HepG2 (cell line): ENCODE measurements at regions not wholly inside any gene's neighbourhood (a gene's known extent, or its start where the extent isn't known, plus 50 kb on each side); places are given as distances from the start of the nearest gene placed in this dataset.

Source experiments
- EP300 ChIP-seq, 3 experiments: sonication (generic) in 1 of 3; formaldehyde crosslinking in 1 of 3; IDR thresholded peaks; 2 replicates each; pipeline versions ENCODE4 v1.5.1 to v1.6.1; 2011 to 2020; ENCODE audit warnings: low read depth in 2 of 3, low read length in 2 of 3, borderline replicate concordance in 1 of 3, improper control_type of control experiment in 1 of 3, mild to moderate bottlenecking in 1 of 3, missing genetic modification reagents in 1 of 3, moderate library complexity in 1 of 3
- GZF1 ChIP-seq: sonication (generic); formaldehyde crosslinking; IDR thresholded peaks from 2 replicates; pipeline ENCODE4 v1.5.1; 2020; ENCODE audit warnings: mild to moderate bottlenecking, missing genetic modification reagents
- RBFOX2 ChIP-seq: fragments of 200-400 bp; formaldehyde crosslinking; IDR thresholded peaks from 2 replicates; pipeline ENCODE4 v1.6.1; 2017; ENCODE audit warnings: low read depth, mild to moderate bottlenecking, low read length
- RFXAP ChIP-seq: sonication (generic); formaldehyde crosslinking; IDR thresholded peaks from 2 replicates; pipeline ENCODE4 v1.4.0; 2020; ENCODE audit warnings: missing genetic modification reagents, borderline replicate concordance
- SAFB2 ChIP-seq: sonication (generic); formaldehyde crosslinking; IDR thresholded peaks from 2 replicates; pipeline ENCODE4 v1.5.1; 2020; ENCODE audit warnings: missing genetic modification reagents, low read depth, mild to moderate bottlenecking, borderline replicate concordance
- ZFP1 ChIP-seq: IDR thresholded peaks from 2 replicates; pipeline ENCODE4 v1.6.1; 2016
- ZNF256 ChIP-seq: sonication (generic); formaldehyde crosslinking; conservative IDR thresholded peaks from 2 replicates; pipeline ENCODE4 v1.4.0; 2020; ENCODE audit warnings: missing genetic modification reagents
- ZNF296 ChIP-seq: sonication (generic); formaldehyde crosslinking; conservative IDR thresholded peaks from 2 replicates; pipeline ENCODE4 v1.5.0; 2020; ENCODE audit warnings: mild to moderate bottlenecking, missing genetic modification reagents
- ZNF33A ChIP-seq: sonication (generic); formaldehyde crosslinking; IDR thresholded peaks from 2 replicates; pipeline ENCODE4 v1.5.1; 2020; ENCODE audit warnings: missing genetic modification reagents, mild to moderate bottlenecking, moderate library complexity, borderline replicate concordance
- ZNF598 ChIP-seq: sonication (generic); formaldehyde crosslinking; IDR thresholded peaks from 2 replicates; pipeline ENCODE4 v1.5.1; 2020; ENCODE audit warnings: mild to moderate bottlenecking, missing genetic modification reagents, borderline replicate concordance
- ZNF761 ChIP-seq: sonication (generic); formaldehyde crosslinking; conservative IDR thresholded peaks from 2 replicates; pipeline ENCODE4 v1.4.0; 2020; ENCODE audit warnings: mild to moderate bottlenecking, missing genetic modification reagents
- TF ChIP-seq, protein P1 (sequence below): sonication (generic); formaldehyde crosslinking; IDR thresholded peaks from 2 replicates; pipeline ENCODE4 v1.4.0; 2020; ENCODE audit warnings: missing genetic modification reagents, borderline replicate concordance
- TF ChIP-seq, protein P2 (sequence below): sonication (generic); formaldehyde crosslinking; IDR thresholded peaks from 2 replicates; pipeline ENCODE4 v1.5.1; 2020; ENCODE audit warnings: mild to moderate bottlenecking, missing genetic modification reagents, moderate library complexity
- TF ChIP-seq, protein P3 (sequence below): sonication (generic); formaldehyde crosslinking; IDR thresholded peaks from 2 replicates; pipeline ENCODE4 v1.5.1; 2020; ENCODE audit warnings: missing genetic modification reagents, mild to moderate bottlenecking, borderline replicate concordance
- TF ChIP-seq, protein P4 (sequence below): sonication (generic); formaldehyde crosslinking; IDR thresholded peaks from 2 replicates; pipeline ENCODE4 v1.5.1; 2020; ENCODE audit warnings: missing genetic modification reagents, mild to moderate bottlenecking, borderline replicate concordance
- TF ChIP-seq, protein P5 (sequence below): sonication (generic); formaldehyde crosslinking; IDR thresholded peaks from 2 replicates; pipeline ENCODE4 v1.8.1; 2023; ENCODE audit warnings: missing genetic modification reagents, inconsistent platforms, borderline replicate concordance

DNA sequence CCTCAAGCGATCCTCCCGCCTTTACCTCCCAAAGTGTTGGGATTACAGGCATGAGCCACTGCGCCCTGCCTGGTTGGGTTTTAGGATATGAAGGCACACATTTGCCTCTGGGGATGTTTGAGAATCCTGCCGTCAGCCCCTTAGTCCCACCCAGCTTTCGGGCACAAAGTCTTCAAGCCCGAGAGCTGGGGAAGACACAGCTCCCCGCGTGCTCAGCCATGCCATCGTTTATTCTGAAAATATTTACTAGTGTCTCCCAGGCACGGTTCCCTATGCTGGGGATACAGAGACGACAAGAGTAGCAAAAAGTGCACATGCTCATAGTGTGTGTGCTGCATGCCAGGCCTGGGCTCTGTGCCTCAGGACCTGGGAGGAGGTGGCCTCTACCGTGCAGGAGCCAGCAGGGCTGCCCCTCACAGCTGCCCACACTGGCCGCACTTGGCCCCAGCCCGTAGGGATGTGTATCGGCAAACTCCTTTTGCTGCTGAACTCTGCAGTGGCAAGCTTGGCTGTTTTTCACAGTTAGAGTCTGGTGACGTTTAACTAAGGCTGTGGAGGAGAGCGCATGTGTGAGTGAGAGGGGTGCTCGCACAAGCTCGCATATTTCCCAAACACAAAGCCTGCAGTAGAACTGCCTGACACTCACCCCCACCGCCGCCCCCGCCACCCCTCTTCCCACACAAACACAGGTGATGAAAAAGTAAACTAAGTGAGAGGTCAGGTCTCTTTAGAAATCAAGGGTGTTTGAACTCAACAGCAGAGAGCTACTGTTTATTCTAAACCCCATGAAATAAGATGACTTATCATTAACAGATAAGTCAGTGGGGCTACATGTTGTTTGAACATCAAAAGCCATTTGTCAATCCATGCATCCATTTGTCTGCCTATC is 266.4 kb downstream of the MRTFB start (continued):
- TF ChIP-seq ZFP1 (CRISPR knock-in tag) (0 out of 2 replicates have a peak, but pooled peaks have one; percentile 78), SAFB2 (CRISPR knock-in tag) (no peak; the same call in 1 of the 2 replicates), GZF1 (CRISPR knock-in tag) (0 out of 2 replicates have a peak, but pooled peaks have one; percentile 82), ZNF598 (CRISPR knock-in tag) (no peak; the same call in 1 of the 2 replicates), RFXAP (CRISPR knock-in tag) (no peak), ZNF761 (0 out of 2 replicates have a peak, but pooled peaks have one; percentile 55), ZNF33A (CRISPR knock-in tag) (no peak), ZNF256 (no peak), RBFOX2 (peak; percentile 54), EP300 (IDR thresholded peaks at IDR 0.05; ENCODE audit: low read depth in 2 of 2, low read length in 2 of 2) (peak in 1 of 2 experiments; percentile 77; a peak in 2 of 4 replicates), EP300 (CRISPR knock-in tag; IDR thresholded peaks at IDR 0.05; ENCODE audit: borderline replicate concordance) (peak; percentile 48; the same call in 1 of the 2 replicates), ZNF296 (CRISPR knock-in tag) (no peak)
- TF ChIP-seq, protein P1, sequence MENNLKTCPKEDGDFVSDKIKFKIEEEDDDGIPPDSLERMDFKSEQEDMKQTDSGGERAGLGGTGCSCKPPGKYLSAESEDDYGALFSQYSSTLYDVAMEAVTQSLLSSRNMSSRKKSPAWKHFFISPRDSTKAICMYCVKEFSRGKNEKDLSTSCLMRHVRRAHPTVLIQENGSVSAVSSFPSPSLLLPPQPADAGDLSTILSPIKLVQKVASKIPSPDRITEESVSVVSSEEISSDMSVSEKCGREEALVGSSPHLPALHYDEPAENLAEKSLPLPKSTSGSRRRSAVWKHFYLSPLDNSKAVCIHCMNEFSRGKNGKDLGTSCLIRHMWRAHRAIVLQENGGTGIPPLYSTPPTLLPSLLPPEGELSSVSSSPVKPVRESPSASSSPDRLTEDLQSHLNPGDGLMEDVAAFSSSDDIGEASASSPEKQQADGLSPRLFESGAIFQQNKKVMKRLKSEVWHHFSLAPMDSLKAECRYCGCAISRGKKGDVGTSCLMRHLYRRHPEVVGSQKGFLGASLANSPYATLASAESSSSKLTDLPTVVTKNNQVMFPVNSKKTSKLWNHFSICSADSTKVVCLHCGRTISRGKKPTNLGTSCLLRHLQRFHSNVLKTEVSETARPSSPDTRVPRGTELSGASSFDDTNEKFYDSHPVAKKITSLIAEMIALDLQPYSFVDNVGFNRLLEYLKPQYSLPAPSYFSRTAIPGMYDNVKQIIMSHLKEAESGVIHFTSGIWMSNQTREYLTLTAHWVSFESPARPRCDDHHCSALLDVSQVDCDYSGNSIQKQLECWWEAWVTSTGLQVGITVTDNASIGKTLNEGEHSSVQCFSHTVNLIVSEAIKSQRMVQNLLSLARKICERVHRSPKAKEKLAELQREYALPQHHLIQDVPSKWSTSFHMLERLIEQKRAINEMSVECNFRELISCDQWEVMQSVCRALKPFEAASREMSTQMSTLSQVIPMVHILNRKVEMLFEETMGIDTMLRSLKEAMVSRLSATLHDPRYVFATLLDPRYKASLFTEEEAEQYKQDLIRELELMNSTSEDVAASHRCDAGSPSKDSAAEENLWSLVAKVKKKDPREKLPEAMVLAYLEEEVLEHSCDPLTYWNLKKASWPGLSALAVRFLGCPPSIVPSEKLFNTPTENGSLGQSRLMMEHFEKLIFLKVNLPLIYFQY (CRISPR knock-in tag) = peak; percentile 74; the same call in 1 of the 2 replicates
- TF ChIP-seq, protein P2, sequence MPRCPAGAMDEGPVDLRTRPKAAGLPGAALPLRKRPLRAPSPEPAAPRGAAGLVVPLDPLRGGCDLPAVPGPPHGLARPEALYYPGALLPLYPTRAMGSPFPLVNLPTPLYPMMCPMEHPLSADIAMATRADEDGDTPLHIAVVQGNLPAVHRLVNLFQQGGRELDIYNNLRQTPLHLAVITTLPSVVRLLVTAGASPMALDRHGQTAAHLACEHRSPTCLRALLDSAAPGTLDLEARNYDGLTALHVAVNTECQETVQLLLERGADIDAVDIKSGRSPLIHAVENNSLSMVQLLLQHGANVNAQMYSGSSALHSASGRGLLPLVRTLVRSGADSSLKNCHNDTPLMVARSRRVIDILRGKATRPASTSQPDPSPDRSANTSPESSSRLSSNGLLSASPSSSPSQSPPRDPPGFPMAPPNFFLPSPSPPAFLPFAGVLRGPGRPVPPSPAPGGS (CRISPR knock-in tag) = peak; percentile 23
- TF ChIP-seq, protein P3, sequence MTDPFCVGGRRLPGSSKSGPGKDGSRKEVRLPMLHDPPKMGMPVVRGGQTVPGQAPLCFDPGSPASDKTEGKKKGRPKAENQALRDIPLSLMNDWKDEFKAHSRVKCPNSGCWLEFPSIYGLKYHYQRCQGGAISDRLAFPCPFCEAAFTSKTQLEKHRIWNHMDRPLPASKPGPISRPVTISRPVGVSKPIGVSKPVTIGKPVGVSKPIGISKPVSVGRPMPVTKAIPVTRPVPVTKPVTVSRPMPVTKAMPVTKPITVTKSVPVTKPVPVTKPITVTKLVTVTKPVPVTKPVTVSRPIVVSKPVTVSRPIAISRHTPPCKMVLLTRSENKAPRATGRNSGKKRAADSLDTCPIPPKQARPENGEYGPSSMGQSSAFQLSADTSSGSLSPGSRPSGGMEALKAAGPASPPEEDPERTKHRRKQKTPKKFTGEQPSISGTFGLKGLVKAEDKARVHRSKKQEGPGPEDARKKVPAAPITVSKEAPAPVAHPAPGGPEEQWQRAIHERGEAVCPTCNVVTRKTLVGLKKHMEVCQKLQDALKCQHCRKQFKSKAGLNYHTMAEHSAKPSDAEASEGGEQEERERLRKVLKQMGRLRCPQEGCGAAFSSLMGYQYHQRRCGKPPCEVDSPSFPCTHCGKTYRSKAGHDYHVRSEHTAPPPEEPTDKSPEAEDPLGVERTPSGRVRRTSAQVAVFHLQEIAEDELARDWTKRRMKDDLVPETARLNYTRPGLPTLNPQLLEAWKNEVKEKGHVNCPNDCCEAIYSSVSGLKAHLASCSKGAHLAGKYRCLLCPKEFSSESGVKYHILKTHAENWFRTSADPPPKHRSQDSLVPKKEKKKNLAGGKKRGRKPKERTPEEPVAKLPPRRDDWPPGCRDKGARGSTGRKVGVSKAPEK = peak; percentile 97
- TF ChIP-seq, protein P4, sequence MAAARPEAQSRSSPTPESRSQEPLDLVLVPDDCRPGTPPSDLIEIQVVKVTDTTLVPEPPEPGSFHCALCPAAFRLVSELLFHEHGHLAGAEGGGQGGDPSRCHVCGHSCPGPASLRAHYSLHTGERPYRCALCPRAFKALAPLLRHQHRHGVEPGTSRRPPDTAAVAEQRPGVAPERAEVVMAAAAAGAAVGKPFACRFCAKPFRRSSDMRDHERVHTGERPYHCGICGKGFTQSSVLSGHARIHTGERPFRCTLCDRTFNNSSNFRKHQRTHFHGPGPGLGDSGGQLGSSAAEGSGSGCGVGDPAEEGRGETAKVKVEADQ (CRISPR knock-in tag) = no peak
- TF ChIP-seq, protein P5, sequence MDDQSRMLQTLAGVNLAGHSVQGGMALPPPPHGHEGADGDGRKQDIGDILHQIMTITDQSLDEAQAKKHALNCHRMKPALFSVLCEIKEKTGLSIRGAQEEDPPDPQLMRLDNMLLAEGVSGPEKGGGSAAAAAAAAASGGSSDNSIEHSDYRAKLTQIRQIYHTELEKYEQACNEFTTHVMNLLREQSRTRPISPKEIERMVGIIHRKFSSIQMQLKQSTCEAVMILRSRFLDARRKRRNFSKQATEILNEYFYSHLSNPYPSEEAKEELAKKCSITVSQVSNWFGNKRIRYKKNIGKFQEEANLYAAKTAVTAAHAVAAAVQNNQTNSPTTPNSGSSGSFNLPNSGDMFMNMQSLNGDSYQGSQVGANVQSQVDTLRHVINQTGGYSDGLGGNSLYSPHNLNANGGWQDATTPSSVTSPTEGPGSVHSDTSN = no peak; the same call in 1 of the 2 replicates
